Tibial artery (tissue), 4 donors: ENCODE measurements at regions not wholly inside any gene's neighbourhood (a gene's known extent, or its start where the extent isn't known, plus 50 kb on each side); places are given as distances from the start of the nearest gene placed in this dataset.

Experiments used
- DNase-seq, 2 donors: peaks; one replicate each; pipeline ENCODE4 v3.0.0-alpha.2; 2019
- H3K27ac ChIP-seq, 2 donors: fragments of 200-600 bp; sonication (generic) in 1 of 2; 1 replicate in 1 of 2; 2 replicates in 1 of 2; pipeline ENCODE4 v1.5.1; 2018 to 2019; ENCODE audit warnings: mild to moderate bottlenecking in 1 of 2
- H3K27me3 ChIP-seq, 2 donors: fragments of 200-600 bp; sonication (generic) in 1 of 2; one replicate each; pipeline versions ENCODE4 v1.5.1 to v1.6.0; 2016 to 2019
- H3K36me3 ChIP-seq, 3 donors: fragments of 200-600 bp; sonication (generic) in 2 of 3; one replicate each; pipeline ENCODE4 v1.5.1; 2016 to 2019; ENCODE audit warnings: mild to moderate bottlenecking in 2 of 3
- H3K4me1 ChIP-seq, 4 donors: fragments of 200-600 bp; sonication (generic) in 2 of 4; 1 replicate in 3 of 4; 2 replicates in 1 of 4; pipeline ENCODE4 v1.5.1; 2016 to 2019
- H3K4me3 ChIP-seq, 2 donors: fragments of 200-600 bp; sonication (generic) in 1 of 2; 1 replicate in 1 of 2; 2 replicates in 1 of 2; pipeline ENCODE4 v1.5.1; 2018 to 2019; ENCODE audit warnings: mild to moderate bottlenecking in 2 of 2
- H3K9me3 ChIP-seq, 3 donors: fragments of 200-600 bp; sonication (generic) in 1 of 3; one replicate each; pipeline ENCODE4 v1.5.1; 2016 to 2019
- CTCF ChIP-seq, 2 experiments: fragments of 200-600 bp in 1 of 2; fragments of 450-650 bp in 1 of 2; IDR thresholded peaks; one replicate each; pipeline ENCODE4 v1.5.1; 2017 to 2019; ENCODE audit warnings: antibody characterized with exemption in 2 of 2, mild to moderate bottlenecking in 1 of 2, moderate library complexity in 1 of 2
- intact Hi-C: fragments of 100-400 bp; cut with DNase I; formaldehyde crosslinking; loops from one replicate; pipeline ENCODE4 v1.15.0; 2023; ENCODE audit warnings: low total_unique reads

- Histone ChIP-seq H3K27me3 (peaks cover 0 to 19% of the 10 kb centered on the region in 2 donors), H3K4me1 (no peaks in the 10 kb centered on the region), H3K27ac (no peak overlapping the region), H3K4me3 (no peak overlapping the region), H3K36me3 (no peaks in the 10 kb centered on the region), H3K9me3 (no peaks in the 10 kb centered on the region)
- no peak for DNase-seq
- intact Hi-C loops = no loop called here
- no peak for TF ChIP-seq CTCF (IDR thresholded peaks at IDR 0.05)
These were observed 164.7 kb upstream of the B3GAT1 start for GRCh38 chr11:134576721-134577171.

- H3K27me3 ChIP-seq = peaks cover 0 to 19% of the 10 kb centered on the region in 2 donors
- no peak overlapping the region for H3K27ac ChIP-seq
- no peaks in the 10 kb centered on the region for H3K9me3 ChIP-seq
- intact Hi-C loops = no loop called here
- H3K36me3 ChIP-seq = no peaks in the 10 kb centered on the region
- H3K4me3 ChIP-seq = no peak overlapping the region
- H3K4me1 ChIP-seq = no peaks in the 10 kb centered on the region
- DNase-seq = no peak
- TF ChIP-seq CTCF (IDR thresholded peaks at IDR 0.05) = no peak
These were observed 164.2 kb upstream of the B3GAT1 start for GRCh38 chr11:134576286-134576685.

GRCh38 chr11:134575504-134576230 is 163.6 kb upstream of the B3GAT1 start:
- no peak for TF ChIP-seq CTCF (IDR thresholded peaks at IDR 0.05)
- no peak overlapping the region for H3K27ac ChIP-seq
- intact Hi-C loops = no loop called here
- DNase-seq = no peak
- no peaks in the 10 kb centered on the region for H3K9me3 ChIP-seq
- peaks cover 0 to 17% of the 10 kb centered on the region in 2 donors for H3K27me3 ChIP-seq
- no peaks in the 10 kb centered on the region for H3K36me3 ChIP-seq
- no peak overlapping the region for H3K4me3 ChIP-seq
- no peaks in the 10 kb centered on the region for H3K4me1 ChIP-seq

GRCh38 chr11:134574947-134575346 is 162.9 kb upstream of the B3GAT1 start:
- Histone ChIP-seq H3K4me1 (no peaks in the 10 kb centered on the region), H3K4me3 (no peak overlapping the region), H3K27me3 (peaks cover 0 to 12% of the 10 kb centered on the region in 2 donors), H3K27ac (no peak overlapping the region), H3K36me3 (no peaks in the 10 kb centered on the region), H3K9me3 (no peaks in the 10 kb centered on the region)
- no peak for TF ChIP-seq CTCF (IDR thresholded peaks at IDR 0.05)
- intact Hi-C loops = no loop called here
- DNase-seq = no peak

GRCh38 chr11:134574425-134574824 is 162.4 kb upstream of the B3GAT1 start:
- no peaks in the 10 kb centered on the region for H3K36me3 ChIP-seq
- H3K4me3 ChIP-seq = no peak overlapping the region
- TF ChIP-seq CTCF (IDR thresholded peaks at IDR 0.05) = no peak
- no peak overlapping the region for H3K27ac ChIP-seq
- no peaks in the 10 kb centered on the region for H3K9me3 ChIP-seq
- H3K4me1 ChIP-seq = no peaks in the 10 kb centered on the region
- DNase-seq = no peak
- H3K27me3 ChIP-seq = peaks cover 0 to 12% of the 10 kb centered on the region in 2 donors
- intact Hi-C loops = no loop called here
